ENCODE measurements at regions not wholly inside any gene's neighbourhood (a gene's known extent, or its start where the extent isn't known, plus 50 kb on each side); places are given as distances from the start of the nearest gene placed in this dataset.
"Not testable (repeated sequence)": the region's sequence is repeated elsewhere in the genome, so short reads cannot be mapped to it uniquely, and the experiment has no call there.

DNA sequence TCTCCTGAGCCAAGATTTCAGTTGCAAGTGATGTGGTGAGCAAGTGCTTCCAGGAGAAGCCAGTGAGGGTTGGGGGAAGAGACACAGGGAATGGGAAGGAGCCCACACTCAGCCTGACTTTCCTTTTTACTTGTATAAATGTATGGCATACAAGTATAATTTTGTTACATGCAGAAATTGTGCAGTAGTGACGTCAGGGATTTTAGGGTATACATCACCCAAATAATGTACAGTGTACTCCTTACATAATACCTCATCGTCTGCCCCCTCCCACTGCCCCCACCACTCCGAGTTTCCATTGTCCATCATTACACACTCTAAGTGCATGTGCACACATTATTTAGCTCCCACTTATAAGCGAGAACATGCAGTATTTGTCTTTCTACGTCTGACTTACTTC lies 68.7 kb upstream of the GBA3 start:
- not testable (repeated sequence) for H3K4me1 ChIP-seq (ENCODE audit: control insufficient read depth in 5 of 5, insufficient read depth in 5 of 5, low read length in 5 of 5); H3K9me3 ChIP-seq (ENCODE audit: control insufficient read depth in 4 of 4, insufficient read depth in 3 of 4, low read length in 3 of 4); ATAC-seq (ENCODE audit: insufficient read depth, low FRiP score); H3K27ac ChIP-seq (ENCODE audit: low read depth in 1 of 2, low read length in 1 of 2); H3K4me3 ChIP-seq; H3K9ac ChIP-seq (ENCODE audit: insufficient read depth in 1 of 2, low read length in 2 of 2); H3K36me3 ChIP-seq (ENCODE audit: control insufficient read depth in 4 of 4, insufficient read depth in 4 of 4, low read length in 4 of 4); H3K27me3 ChIP-seq (ENCODE audit: control insufficient read depth in 3 of 3, insufficient read depth in 3 of 3, low read length in 2 of 3); DNase-seq
- WGBS, 2 donors, result 68 to 81% methylated on average over 5 of the region's 5 CpGs

- H3K36me3 ChIP-seq (ENCODE audit: control insufficient read depth in 4 of 4, insufficient read depth in 4 of 4, low read length in 4 of 4), result no peaks in the 10 kb centered on the region
- TF ChIP-seq CTCF (IDR thresholded peaks at IDR 0.05; ENCODE audit: control extremely low read depth, extremely low read depth), result no peak
- H3K4me1 ChIP-seq (ENCODE audit: control insufficient read depth in 5 of 5, insufficient read depth in 5 of 5, low read length in 5 of 5), result peaks cover 0 to 2% (median 0%) of the 10 kb centered on the region in 5 donors
- ATAC-seq (ENCODE audit: insufficient read depth, low FRiP score), result no peak
- no peaks in the 10 kb centered on the region for H3K9me3 ChIP-seq (ENCODE audit: control insufficient read depth in 4 of 4, insufficient read depth in 3 of 4, low read length in 3 of 4)
- no peak overlapping the region for H3K27ac ChIP-seq (ENCODE audit: low read depth in 1 of 2, low read length in 1 of 2)
- no peak for DNase-seq
- H3K4me3 ChIP-seq, result no peak overlapping the region
- WGBS, 2 donors, result 26 to 31% methylated on average over 3 of the region's 3 CpGs
- H3K9ac ChIP-seq (ENCODE audit: insufficient read depth in 1 of 2, low read length in 2 of 2), result no peak overlapping the region
- no peaks in the 10 kb centered on the region for H3K27me3 ChIP-seq (ENCODE audit: control insufficient read depth in 3 of 3, insufficient read depth in 3 of 3, low read length in 2 of 3)
These were observed 67.4 kb upstream of the GBA3 start for GRCh38 chr4:22625311-22625710.

DNA sequence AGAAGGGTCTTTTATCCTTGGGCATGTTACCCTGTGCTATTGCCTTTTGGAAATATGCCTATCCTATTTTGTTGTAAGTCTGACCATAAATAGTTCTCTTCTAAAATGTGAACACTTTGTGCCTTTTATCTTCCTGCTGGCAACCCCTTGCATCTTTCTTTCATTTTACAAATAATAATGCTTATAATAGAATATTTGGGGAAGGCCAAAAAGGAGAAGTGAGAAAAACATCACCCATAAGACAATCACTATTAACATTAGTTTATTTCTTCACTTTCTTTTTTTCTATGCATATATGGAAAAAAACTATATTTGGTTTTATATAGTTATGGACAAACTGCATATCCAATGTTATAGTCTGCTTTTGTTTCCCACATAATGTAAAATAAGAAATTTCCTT lies 64.9 kb upstream of the GBA3 start:
- H3K9me3 ChIP-seq (ENCODE audit: control insufficient read depth in 4 of 4, insufficient read depth in 3 of 4, low read length in 3 of 4); H3K4me1 ChIP-seq (ENCODE audit: control insufficient read depth in 5 of 5, insufficient read depth in 5 of 5, low read length in 5 of 5); H3K27me3 ChIP-seq (ENCODE audit: control insufficient read depth in 3 of 3, insufficient read depth in 3 of 3, low read length in 2 of 3); ATAC-seq (ENCODE audit: insufficient read depth, low FRiP score); H3K27ac ChIP-seq (ENCODE audit: low read depth in 1 of 2, low read length in 1 of 2); DNase-seq; H3K36me3 ChIP-seq (ENCODE audit: control insufficient read depth in 4 of 4, insufficient read depth in 4 of 4, low read length in 4 of 4); H3K9ac ChIP-seq (ENCODE audit: insufficient read depth in 1 of 2, low read length in 2 of 2); H3K4me3 ChIP-seq: not testable (repeated sequence)

- H3K9me3 ChIP-seq (ENCODE audit: control insufficient read depth in 4 of 4, insufficient read depth in 3 of 4, low read length in 3 of 4); H3K4me1 ChIP-seq (ENCODE audit: control insufficient read depth in 5 of 5, insufficient read depth in 5 of 5, low read length in 5 of 5); ATAC-seq (ENCODE audit: insufficient read depth, low FRiP score); H3K27me3 ChIP-seq (ENCODE audit: control insufficient read depth in 3 of 3, insufficient read depth in 3 of 3, low read length in 2 of 3); H3K4me3 ChIP-seq; H3K36me3 ChIP-seq (ENCODE audit: control insufficient read depth in 4 of 4, insufficient read depth in 4 of 4, low read length in 4 of 4); H3K27ac ChIP-seq (ENCODE audit: low read depth in 1 of 2, low read length in 1 of 2); DNase-seq; H3K9ac ChIP-seq (ENCODE audit: insufficient read depth in 1 of 2, low read length in 2 of 2): not testable (repeated sequence)
- 69 to 80% methylated on average over 11 of the region's 11 CpGs for WGBS, 2 donors
These were observed 62.4 kb upstream of the GBA3 start for GRCh38 chr4:22630161-22630975.

DNA sequence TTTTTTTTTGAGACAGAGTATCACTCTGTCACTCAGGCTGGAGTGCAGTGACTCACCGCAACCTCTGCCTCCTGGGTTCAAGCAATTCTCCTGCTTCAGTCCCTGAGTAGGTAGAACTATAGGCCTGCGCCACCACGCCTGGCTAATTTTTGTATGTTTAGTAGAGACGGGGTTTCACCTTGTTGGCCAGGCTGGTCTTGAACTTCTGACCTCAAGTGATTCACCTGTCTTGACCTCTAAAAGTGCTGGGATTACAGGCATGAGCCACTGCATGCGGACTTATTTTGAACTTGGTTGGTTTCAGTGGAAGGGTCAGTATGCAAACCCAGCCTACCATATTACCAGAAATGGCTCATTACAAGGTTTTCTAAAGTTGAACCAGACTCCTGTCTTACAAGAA lies 61.6 kb upstream of the GBA3 start:
- not testable (repeated sequence) for H3K4me1 ChIP-seq (ENCODE audit: control insufficient read depth in 5 of 5, insufficient read depth in 5 of 5, low read length in 5 of 5); H3K27ac ChIP-seq (ENCODE audit: low read depth in 1 of 2, low read length in 1 of 2); H3K4me3 ChIP-seq; H3K9me3 ChIP-seq (ENCODE audit: control insufficient read depth in 4 of 4, insufficient read depth in 3 of 4, low read length in 3 of 4); H3K27me3 ChIP-seq (ENCODE audit: control insufficient read depth in 3 of 3, insufficient read depth in 3 of 3, low read length in 2 of 3); H3K36me3 ChIP-seq (ENCODE audit: control insufficient read depth in 4 of 4, insufficient read depth in 4 of 4, low read length in 4 of 4); DNase-seq; H3K9ac ChIP-seq (ENCODE audit: insufficient read depth in 1 of 2, low read length in 2 of 2); ATAC-seq (ENCODE audit: insufficient read depth, low FRiP score)
- WGBS, 2 donors, result 94 to 97% methylated on average over 5 of the region's 5 CpGs

All from lung (tissue), 11 donors.